ENCODE measurements at regions not wholly inside any gene's neighbourhood (a gene's known extent, or its start where the extent isn't known, plus 50 kb on each side); places are given as distances from the start of the nearest gene placed in this dataset.

DNA sequence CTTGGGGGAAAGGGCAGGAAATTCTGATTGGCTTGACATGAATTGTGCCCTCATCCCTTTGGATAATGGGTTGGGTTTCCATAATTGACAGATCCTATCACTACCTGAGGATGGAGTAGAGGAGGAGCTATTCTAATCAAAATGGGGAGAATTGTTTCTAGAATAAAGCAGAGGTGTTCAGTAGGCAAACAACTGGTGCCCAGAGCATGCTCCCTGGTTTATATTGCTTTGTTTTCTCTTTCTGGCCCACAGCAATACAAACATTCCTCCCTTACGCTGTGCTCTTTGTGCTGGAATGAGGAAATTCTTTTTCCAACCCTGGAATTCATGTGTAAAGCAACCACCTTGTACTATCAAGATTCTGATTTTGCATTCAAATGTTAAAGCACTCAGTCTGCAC lies 147.4 kb downstream of the RASSF9 start:
- BruUV-seq (replicated peaks), result no TSS peak
- intact Hi-C loops (cut with micrococcal nuclease; ENCODE audit: unreplicated experiment), result loop anchor here (5.0 kb wide), 1 partner anchor 183 kb away; the partner anchor contains the start of gene NTS
- peak; percentile 32 for DNase-seq
- TF ChIP-seq, protein P1, sequence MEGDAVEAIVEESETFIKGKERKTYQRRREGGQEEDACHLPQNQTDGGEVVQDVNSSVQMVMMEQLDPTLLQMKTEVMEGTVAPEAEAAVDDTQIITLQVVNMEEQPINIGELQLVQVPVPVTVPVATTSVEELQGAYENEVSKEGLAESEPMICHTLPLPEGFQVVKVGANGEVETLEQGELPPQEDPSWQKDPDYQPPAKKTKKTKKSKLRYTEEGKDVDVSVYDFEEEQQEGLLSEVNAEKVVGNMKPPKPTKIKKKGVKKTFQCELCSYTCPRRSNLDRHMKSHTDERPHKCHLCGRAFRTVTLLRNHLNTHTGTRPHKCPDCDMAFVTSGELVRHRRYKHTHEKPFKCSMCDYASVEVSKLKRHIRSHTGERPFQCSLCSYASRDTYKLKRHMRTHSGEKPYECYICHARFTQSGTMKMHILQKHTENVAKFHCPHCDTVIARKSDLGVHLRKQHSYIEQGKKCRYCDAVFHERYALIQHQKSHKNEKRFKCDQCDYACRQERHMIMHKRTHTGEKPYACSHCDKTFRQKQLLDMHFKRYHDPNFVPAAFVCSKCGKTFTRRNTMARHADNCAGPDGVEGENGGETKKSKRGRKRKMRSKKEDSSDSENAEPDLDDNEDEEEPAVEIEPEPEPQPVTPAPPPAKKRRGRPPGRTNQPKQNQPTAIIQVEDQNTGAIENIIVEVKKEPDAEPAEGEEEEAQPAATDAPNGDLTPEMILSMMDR (IDR thresholded peaks at IDR 0.05; ENCODE audit: unreplicated experiment), result no peak
- H3K4me1 Mint-ChIP-seq (ENCODE audit: low read depth, unreplicated experiment), result peaks cover 34% of the 10 kb centered on the region
- no peaks in the 10 kb centered on the region for H3K27me3 Mint-ChIP-seq (ENCODE audit: unreplicated experiment)
- no peaks in the 10 kb centered on the region for H3K36me3 Mint-ChIP-seq (ENCODE audit: insufficient read depth, unreplicated experiment)
- peaks cover 6% of the 10 kb centered on the region for H3K9me3 Mint-ChIP-seq (ENCODE audit: low read depth, unreplicated experiment)
- peak overlapping the region; percentile 56 for H3K27ac Mint-ChIP-seq (ENCODE audit: unreplicated experiment)
- no peak overlapping the region for H3K4me3 Mint-ChIP-seq (ENCODE audit: low read depth, unreplicated experiment)
- CTCF ChIA-PET, result no interaction called here

DNA sequence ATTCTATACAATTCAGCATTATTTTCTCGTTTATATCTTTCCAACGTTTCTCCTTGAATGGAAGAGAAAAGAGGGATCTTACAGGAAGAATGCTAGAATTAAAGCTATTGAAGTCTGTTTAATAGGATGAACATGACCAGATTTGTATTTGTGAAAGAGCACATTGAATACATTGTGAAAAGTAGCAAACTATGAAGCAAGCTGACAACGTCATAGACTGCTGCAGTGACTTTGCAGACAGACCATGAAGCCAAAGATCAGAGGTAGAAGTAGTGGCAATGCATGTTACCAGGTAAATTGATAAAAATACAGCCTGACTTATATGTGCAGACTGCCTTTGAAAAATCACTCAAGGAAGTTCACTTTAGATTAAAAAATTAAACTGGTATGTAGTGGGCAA lies 146.1 kb downstream of the RASSF9 start:
- TF ChIP-seq, protein P1 (IDR thresholded peaks at IDR 0.05; ENCODE audit: unreplicated experiment), result no peak
- no TSS peak for BruUV-seq (replicated peaks)
- CTCF ChIA-PET, result no interaction called here
- peaks cover 38% of the 10 kb centered on the region for H3K4me1 Mint-ChIP-seq (ENCODE audit: low read depth, unreplicated experiment)
- H3K27ac Mint-ChIP-seq (ENCODE audit: unreplicated experiment), result no peak overlapping the region
- H3K27me3 Mint-ChIP-seq (ENCODE audit: unreplicated experiment), result no peaks in the 10 kb centered on the region
- H3K9me3 Mint-ChIP-seq (ENCODE audit: low read depth, unreplicated experiment), result peaks cover 6% of the 10 kb centered on the region
- H3K4me3 Mint-ChIP-seq (ENCODE audit: low read depth, unreplicated experiment), result no peak overlapping the region
- intact Hi-C loops (cut with micrococcal nuclease; ENCODE audit: unreplicated experiment), result no loop called here
- H3K36me3 Mint-ChIP-seq (ENCODE audit: insufficient read depth, unreplicated experiment), result no peaks in the 10 kb centered on the region
- no peak for DNase-seq

DNA sequence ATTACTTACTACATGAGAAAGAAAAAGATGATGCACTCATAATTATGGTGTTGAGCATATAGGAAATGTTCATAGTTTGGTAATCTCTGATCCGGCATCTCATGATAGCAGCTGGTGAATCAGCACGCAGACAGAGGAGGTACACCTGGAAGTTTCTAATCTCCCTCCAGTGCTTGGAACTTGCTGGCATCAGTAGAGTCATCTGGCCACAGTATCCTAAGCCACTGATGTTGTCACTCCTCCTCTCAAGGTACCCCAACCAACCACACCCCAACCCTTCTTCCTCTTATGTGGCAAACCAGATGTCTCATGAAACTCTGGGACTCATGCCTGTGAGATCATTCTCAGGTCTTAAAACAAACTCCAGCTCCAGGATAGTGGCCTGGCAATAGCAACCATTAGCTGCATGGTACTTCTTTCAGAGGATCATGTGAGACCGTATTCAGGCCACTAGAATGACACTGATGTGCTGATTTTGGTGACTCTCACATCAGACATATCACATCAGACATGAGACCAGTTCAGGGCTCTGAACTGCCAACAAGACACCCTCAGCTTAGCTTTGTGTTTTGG lies 143.0 kb downstream of the RASSF9 start:
- TF ChIP-seq, protein P1 (IDR thresholded peaks at IDR 0.05; ENCODE audit: unreplicated experiment), result no peak
- CTCF ChIA-PET, result no interaction called here
- Mint-ChIP-seq H3K4me3 (ENCODE audit: low read depth, unreplicated experiment) (no peak overlapping the region), H3K4me1 (ENCODE audit: low read depth, unreplicated experiment) (peaks cover 40% of the 10 kb centered on the region), H3K36me3 (ENCODE audit: insufficient read depth, unreplicated experiment) (no peaks in the 10 kb centered on the region), H3K27me3 (ENCODE audit: unreplicated experiment) (no peaks in the 10 kb centered on the region), H3K9me3 (ENCODE audit: low read depth, unreplicated experiment) (peaks cover 2% of the 10 kb centered on the region), H3K27ac (ENCODE audit: unreplicated experiment) (no peak overlapping the region)
- intact Hi-C loops (cut with micrococcal nuclease; ENCODE audit: unreplicated experiment), result no loop called here
- DNase-seq, result no peak
- BruUV-seq (replicated peaks), result no TSS peak

DNA sequence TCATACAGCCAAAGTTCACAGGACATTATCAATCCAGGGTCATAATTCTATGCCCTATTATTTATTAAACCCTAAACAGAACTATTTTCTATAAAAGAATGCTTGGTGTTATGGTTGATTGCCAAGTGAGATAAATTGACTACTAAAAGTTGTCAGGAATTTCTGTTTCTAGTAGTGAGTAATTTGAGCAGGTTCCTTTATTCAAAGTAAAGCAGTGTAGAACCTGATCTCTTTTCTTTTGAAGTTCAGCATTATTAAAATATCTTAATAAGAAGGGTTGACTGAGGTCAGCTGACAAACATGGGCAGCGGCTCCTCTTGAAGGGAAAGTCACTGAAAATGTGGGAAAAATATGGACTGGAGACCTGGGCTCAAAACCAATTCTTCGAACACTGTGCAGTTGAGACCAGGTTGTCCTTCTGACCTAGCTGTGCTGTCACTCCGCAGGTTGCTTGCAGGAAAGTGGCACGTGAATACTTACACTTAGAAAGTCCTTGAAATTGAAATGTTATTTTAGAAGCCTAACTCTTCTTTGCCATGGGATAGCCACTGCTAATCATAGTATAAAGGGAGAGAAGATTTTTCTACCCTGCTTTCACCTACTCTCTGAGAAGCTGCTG lies 141.0 kb downstream of the RASSF9 start:
- H3K36me3 Mint-ChIP-seq (ENCODE audit: insufficient read depth, unreplicated experiment), result no peaks in the 10 kb centered on the region
- H3K9me3 Mint-ChIP-seq (ENCODE audit: low read depth, unreplicated experiment), result no peaks in the 10 kb centered on the region
- no peak overlapping the region for H3K27ac Mint-ChIP-seq (ENCODE audit: unreplicated experiment)
- CTCF ChIA-PET, result no interaction called here
- TF ChIP-seq, protein P1 (IDR thresholded peaks at IDR 0.05; ENCODE audit: unreplicated experiment), result no peak
- no peaks in the 10 kb centered on the region for H3K27me3 Mint-ChIP-seq (ENCODE audit: unreplicated experiment)
- intact Hi-C loops (cut with micrococcal nuclease; ENCODE audit: unreplicated experiment), result loop anchor here (5.0 kb wide), 1 partner anchor 118 kb away; no protein-coding TSS in a partner anchor
- no peak for DNase-seq
- no TSS peak for BruUV-seq (replicated peaks)
- no peak overlapping the region for H3K4me3 Mint-ChIP-seq (ENCODE audit: low read depth, unreplicated experiment)
- peaks cover 35% of the 10 kb centered on the region for H3K4me1 Mint-ChIP-seq (ENCODE audit: low read depth, unreplicated experiment)

Measured in Calu3 (cell line).